ENCODE measurements at regions not wholly inside any gene's neighbourhood (a gene's known extent, or its start where the extent isn't known, plus 50 kb on each side); places are given as distances from the start of the nearest gene placed in this dataset.

GRCh38 chr1:30400507-30400906, 322.9 kb downstream of the MATN1 start:
- DNase-seq = no peak

GRCh38 chr1:30399026-30399425, 324.4 kb downstream of the MATN1 start:
- DNase-seq = no peak

- no peak for DNase-seq
Observed at GRCh38 chr1:30397576-30397975, 325.8 kb downstream of the MATN1 start.

DNA sequence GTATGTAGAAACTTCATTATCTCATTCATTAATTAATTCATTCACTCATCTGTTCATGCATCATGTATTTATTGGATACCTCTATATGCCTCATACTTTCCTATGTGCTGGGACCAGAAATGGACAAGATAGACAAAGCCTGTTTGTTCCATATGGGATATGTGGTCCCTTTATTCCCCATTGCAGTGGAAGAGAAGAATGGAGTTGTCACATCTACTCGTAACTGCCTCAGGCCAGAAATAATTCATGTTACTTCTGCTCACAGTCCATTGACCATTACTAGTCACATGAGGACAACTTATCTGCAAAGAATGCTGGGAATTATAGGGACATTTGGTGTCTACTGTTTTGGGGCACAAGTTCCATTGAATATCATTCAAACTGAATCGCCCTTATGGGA, 327.8 kb downstream of the MATN1 start:
- DNase-seq = no peak

DNA sequence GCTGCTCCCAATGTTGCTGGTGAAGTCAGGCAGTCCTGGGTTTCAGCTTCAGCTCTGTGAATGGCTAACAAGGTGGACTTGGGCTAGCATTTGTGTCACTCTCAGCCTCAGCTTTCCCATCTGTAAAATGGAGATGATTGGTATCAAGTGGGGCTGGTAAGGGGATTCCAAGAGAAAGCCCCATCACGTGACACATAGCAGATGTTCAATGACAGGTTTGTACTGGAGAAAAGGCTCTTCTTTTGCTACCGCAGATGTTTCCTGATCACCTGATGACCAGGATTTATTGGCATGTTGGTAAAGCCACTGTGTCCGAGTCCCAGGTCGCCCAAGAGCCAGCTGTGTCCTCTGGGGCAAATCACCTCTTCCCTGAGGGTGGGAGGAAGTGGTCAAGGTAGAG, 335.0 kb downstream of the MATN1 start:
- no peak for DNase-seq

DNA sequence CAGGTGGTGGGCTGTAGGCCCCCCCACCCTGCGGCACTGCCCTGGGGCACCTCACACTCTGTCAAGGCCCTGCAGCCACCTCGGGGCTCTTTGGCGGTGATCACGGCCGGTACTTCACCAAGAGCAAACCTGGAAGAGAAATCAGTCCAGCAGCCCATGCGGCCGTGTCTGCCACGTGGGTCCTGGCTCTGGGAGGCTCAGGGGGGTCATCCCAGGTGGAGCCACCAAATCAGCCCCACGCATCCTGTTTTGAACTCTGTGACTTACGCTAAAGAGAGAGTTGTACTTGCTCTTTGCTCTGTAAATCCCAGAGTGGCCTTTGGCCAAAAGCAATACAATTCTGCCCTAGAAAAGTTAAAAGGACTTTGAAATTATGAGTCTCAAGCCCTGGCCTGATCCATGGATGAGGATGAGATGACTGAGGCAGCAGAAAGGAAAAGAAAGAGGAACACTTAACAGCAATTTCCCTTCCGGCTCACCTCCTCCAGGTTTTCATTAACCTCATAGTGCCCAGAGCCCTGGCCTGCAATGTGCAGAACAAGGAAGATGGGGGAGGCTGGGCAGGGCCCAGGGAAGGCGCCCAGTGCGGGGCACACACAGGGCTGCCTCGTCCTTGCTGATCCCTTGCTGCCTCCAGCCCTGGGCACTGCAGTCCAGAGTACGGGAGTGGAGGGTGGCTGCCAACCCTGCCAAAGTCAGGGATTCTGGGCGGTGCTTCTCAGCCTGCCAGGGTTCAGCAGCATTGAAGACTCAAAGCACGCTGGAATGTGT, 337.0 kb downstream of the MATN1 start:
- DNase-seq = no peak

DNA sequence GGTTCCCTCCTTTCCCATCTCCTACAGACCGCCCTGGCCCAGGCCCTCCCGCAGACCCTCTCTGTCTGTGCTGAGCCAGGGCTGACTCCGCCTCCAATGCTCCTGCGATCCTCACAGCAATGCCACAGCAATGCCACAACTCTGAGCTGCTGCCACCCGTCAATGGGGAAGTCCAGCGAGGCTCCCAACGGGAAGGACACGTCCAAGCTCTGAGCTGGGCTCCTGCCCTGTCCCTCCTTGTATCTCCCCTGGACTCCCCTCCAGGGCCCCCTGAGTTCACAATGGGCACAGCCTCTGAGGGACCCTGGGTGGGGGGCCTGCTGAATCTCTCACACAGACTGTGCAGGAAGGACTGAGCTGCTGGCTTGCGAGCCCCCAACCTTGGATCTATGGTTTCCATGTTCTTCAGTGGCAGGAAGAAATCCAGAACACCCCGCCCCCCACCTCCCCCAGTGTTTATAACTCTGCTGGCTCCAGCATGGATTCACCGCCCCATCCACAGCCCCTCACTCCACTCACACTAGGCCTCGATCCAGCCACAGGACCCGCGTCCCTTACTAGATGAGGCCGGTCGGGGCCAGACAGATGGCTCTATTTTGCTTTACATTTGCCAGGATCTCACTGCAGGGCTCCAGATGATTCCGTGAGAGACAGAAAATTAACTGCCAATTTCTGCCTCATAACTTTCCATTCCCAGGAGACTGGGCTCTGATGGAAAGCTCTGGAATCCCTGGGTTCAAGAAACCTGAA, 338.0 kb downstream of the MATN1 start:
- peak; percentile 28 for DNase-seq

- peak; percentile 32 for DNase-seq
Observed at GRCh38 chr1:30384286-30385245, 338.8 kb downstream of the MATN1 start.

DNA sequence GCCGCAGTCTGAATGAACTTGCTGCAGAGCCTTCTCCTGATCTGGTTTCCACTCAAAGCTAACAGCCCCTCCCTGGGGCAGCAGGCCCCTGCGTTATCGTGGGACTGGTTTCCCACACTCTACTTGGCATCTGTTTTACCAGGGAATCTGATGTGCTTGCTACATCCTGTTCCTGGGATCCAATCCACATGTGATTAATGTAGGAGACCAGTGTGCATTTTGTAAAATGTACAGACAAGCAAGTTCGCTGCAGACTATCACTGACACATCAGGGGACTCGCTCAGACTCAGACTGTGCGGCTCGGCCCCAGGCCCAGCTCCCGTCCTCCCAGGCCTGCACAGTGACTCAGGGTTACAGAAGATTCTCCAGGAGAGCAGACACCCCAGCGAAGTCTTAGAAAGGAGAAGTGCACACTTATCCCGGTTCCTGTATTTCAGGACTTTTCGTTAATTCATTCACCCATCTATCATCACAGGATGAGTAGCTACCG, 340.1 kb downstream of the MATN1 start:
- no peak for DNase-seq

DNA sequence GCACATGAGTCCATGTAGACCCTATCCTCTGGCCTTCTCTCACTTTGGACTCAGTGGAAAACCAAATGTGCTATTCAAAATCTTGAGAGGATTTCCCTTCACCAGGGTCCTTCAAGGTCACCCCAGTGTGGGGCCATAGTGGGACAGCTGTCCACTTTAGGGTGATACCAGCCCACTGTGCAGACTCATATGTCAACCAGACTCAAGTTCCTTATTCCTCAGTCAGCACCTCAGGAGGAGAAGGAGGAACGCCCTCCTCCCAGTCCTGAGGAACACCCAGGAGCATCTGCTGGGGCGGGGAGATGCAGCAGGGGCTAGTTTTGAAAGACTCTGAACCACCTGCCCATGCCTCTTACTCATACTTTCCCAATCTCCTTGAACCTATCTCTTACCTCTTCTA, 340.9 kb downstream of the MATN1 start:
- no peak for DNase-seq

- no peak for DNase-seq
Observed at GRCh38 chr1:30381671-30382365, 341.6 kb downstream of the MATN1 start.

DNA sequence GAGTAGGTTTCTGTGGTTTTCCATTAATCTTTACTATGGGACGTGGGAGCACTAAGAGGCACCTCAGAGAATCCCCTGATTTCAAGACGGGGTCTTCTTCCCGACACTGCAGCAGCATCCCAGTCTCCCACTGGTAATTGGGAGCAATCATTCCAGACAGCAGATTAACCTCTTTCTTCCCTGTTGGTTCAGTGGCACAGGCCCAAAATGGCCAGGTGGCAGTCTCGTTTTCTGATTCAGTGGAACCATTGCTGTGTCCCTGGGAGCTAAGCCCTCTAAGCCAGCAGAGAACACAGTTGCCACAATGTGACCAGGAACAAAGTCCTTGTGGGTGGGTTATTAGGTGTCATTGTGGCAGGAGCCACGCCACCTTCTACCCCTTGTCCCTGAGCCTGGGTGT, 342.1 kb downstream of the MATN1 start:
- DNase-seq = peak; percentile 34

DNA sequence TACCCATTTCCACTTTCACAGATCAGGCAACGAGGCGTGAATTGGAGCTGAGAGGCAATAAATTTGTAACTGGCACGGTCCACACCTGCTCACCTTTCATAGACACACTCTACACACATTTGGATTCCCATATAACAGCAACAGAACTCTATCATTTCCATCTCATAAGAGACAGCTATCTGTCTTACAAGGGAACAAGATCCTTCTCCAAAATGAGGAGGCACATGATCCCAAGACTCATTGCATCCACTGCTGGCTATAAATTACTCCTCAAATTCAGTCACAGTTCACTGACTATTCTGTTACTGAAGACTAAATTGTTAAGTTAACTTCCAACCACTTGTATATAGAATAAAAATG, 342.8 kb downstream of the MATN1 start:
- no peak for DNase-seq

DNA sequence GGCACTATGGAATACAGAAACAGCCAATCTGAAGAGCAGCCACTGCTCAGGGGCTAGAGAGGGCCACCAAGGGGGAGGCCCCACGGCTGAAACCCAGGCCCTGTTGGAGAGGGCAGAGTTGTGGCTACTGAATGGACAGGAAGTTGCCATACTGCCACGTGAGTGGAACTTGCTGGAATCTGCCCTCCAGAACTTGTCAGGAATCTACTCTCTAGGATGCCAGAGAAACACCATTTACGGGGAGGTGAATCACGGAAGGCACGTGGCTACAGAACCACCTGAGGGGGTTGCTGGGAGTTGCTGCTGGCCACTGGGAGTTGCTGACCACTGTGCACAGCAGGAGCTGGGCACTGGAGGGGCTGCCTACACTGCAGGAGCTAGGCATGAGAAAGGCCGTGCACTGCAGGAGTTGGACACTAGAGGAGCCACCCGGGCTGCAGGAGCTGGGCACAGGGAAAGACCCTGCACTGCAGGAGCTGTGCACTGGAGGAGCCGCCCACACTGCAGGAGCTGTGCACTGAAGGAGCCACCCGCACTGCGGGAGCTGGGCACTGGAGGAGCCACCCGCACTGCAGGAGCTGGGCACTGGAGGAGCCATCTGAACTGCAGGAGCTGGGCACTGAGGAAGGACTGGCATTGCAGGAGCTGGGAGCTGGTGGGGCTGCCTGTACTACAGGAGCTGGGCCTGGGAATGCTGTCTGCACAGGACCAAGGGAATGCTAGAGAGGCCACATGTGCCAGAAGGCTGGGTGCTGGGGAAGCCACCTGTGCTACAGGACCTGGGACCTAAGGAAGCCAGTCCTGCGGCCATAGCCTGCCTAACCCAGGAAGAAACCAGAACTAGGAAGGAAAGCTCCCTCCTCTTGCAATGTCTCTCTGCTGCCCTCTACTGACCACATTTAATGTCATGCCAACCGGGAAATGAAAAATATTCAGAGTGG, 343.4 kb downstream of the MATN1 start:
- peak; percentile 84 for DNase-seq

DNA sequence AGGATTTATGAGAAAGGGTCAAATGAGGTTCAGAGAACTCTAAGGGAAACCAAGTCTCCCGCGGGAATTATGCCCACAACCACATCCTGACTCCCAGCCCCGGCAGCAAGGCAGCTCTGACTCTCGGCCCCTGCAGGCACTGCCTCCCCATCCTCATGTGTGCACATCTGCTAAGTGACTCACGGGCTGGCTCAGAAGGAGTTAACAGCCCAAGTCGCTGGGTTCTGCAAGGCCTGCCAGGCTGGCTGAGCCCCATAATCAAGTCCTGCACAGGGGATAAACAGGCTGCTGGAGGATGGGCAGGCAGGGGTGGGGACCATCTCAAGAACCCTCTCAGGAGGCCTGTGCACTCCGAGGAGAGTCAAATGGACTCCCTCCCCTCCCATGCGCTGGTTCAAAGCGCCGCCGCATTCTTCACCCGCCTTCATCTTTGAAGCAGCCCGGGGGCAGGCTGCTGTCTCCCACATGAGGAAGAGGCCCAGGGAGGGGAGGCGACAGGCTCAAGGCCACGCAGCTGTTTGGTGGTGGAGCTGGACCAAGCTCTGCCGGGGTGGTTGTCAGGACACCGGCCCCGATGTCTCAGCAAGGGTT, 344.3 kb downstream of the MATN1 start:
- no peak for DNase-seq

- no peak for DNase-seq
Observed at GRCh38 chr1:30378003-30378596, 345.3 kb downstream of the MATN1 start.

DNA sequence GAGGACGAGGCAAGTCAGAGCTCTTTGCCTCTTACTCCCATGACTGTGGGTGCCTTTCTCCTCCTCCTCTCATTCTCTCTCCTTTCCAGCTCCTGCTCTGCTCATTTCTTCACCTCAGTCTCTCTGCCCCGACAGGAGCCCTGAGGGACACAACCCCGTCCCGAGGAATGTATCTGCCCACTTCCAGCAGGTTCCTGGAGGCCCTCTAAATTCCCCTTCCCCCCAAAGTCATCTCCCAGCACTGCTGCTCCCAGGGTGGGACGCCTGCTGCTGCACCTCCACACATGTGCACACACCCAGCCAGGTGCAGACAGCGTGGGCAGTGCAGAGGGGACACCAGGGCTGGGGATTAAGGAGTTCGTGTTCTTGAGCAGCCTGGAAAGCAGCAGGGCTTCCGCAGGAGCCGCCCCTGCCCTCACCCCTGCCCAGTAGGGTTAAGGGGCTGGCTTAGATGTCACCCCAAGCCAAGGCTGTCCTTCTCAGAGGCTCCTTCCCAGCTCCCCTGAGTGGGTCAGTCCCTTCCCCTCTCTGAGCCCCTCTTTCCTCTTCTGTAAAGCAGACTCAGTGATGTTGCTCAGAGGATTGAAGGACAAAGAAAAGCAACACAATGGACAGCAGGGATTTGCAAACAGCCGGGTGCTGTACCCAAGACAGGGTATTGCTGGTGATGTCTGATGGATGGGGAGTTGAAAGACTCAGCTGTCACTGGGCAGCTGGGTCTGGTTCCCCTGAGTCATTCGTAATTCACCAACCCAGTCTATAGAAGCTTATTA, 346.0 kb downstream of the MATN1 start:
- DNase-seq = no peak

GRCh38 chr1:30376054-30376697, 347.2 kb downstream of the MATN1 start:
- no peak for DNase-seq

DNA sequence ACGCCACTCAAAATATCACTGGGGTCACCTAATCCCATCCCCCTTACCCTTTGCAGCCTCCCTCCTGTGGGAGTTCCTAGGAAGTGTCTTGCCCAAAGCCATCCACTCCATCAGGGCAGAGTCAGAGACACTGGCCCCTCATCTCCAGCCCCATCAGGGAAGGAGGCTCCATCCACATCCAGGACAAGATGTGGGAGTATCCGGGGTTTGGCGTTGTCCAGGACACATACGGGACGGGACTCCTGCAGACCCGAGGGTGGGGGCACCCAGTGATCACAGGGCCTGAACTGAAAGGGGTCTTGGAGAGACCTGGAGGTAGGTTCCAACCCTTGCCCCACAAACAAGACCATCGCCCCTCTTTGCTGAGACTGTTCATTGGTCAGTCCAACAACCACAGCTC, 348.2 kb downstream of the MATN1 start:
- no peak for DNase-seq

Measured in NCI-H1694 (cell line).